Spleen (tissue), 11 donors: ENCODE measurements at regions not wholly inside any gene's neighbourhood (a gene's known extent, or its start where the extent isn't known, plus 50 kb on each side); places are given as distances from the start of the nearest gene placed in this dataset.
A peak's percentile ranks its signal among the peaks of the same experiment; 100 is the strongest.

Source experiments
- DNase-seq: peaks from one replicate; pipeline ENCODE4 v3.0.0-alpha.2; 2020
- H3K27ac ChIP-seq, 8 donors: fragments of 200-600 bp; sonication (generic) in 7 of 8; 1 replicate in 4 of 8; 2 replicates in 4 of 8; pipeline versions ENCODE4 v1.5.0 to v1.8.0; 2016 to 2021; ENCODE audit warnings: inconsistent platforms in 4 of 8, mild to moderate bottlenecking in 4 of 8, moderate library complexity in 1 of 8
- H3K27me3 ChIP-seq, 7 donors: fragments of 200-600 bp; sonication (generic) in 6 of 7; replicated peaks in 1 of 7; 1 replicate in 4 of 7; 2 replicates in 3 of 7; pipeline versions ENCODE4 v1.5.0 to v1.8.0; 2016 to 2021; ENCODE audit warnings: inconsistent platforms in 3 of 7, mild to moderate bottlenecking in 1 of 7
- H3K36me3 ChIP-seq, 6 donors: fragments of 200-600 bp; sonication (generic) in 5 of 6; 1 replicate in 4 of 6; 2 replicates in 2 of 6; pipeline versions ENCODE4 v1.5.0 to v1.8.0; 2016 to 2021; ENCODE audit warnings: inconsistent platforms in 2 of 6
- H3K4me1 ChIP-seq, 6 donors: fragments of 200-600 bp; sonication (generic) in 5 of 6; 1 replicate in 3 of 6; 2 replicates in 3 of 6; pipeline versions ENCODE4 v1.5.0 to v1.8.0; 2016 to 2021; ENCODE audit warnings: inconsistent platforms in 3 of 6
- H3K4me3 ChIP-seq, 8 donors: fragments of 200-600 bp; sonication (generic) in 7 of 8; 1 replicate in 4 of 8; 2 replicates in 4 of 8; pipeline versions ENCODE4 v1.5.0 to v1.8.0; 2016 to 2021; ENCODE audit warnings: inconsistent platforms in 4 of 8, mild to moderate bottlenecking in 4 of 8, moderate library complexity in 2 of 8
- H3K9me3 ChIP-seq, 8 donors: fragments of 200-600 bp; sonication (generic) in 7 of 8; 1 replicate in 4 of 8; 2 replicates in 4 of 8; pipeline versions ENCODE4 v1.5.0 to v1.8.0; 2016 to 2021; ENCODE audit warnings: inconsistent platforms in 4 of 8
- POLR2A ChIP-seq, 3 donors: fragments of 450-650 bp; IDR thresholded peaks; one replicate each; pipeline ENCODE4 v1.5.1; 2017; ENCODE audit warnings: antibody characterized with exemption in 3 of 3, mild to moderate bottlenecking in 1 of 3
- POLR2AphosphoS5 ChIP-seq, 3 donors: sonication (generic); formaldehyde crosslinking; IDR thresholded peaks; one replicate each; pipeline ENCODE4 v1.5.1; 2017; ENCODE audit warnings: antibody characterized with exemption in 3 of 3
- WGBS, 5 donors: extraction: QIAGEN DNeasy Blood & Tissue Kit in 3 of 5; methylation state at CpG; one replicate each; pipeline versions ENCODE4 v1.1.5 to v1.1.7; 2013 to 2018; 5-methylcytosine and 5-hydroxymethylcytosine counted together
- intact Hi-C: fragments of 100-400 bp; cut with DNase I; formaldehyde crosslinking; loops from one replicate; pipeline ENCODE4 v1.15.0; 2023; ENCODE audit warnings: low total_unique reads
- TF ChIP-seq, protein P1 (sequence below), 11 experiments: fragments of 200-600 bp in 7 of 11; fragments of 450-650 bp in 4 of 11; sonication (generic) in 4 of 11; IDR thresholded peaks in 8 of 11; conservative IDR thresholded peaks in 3 of 11; 1 replicate in 7 of 11; 2 replicates in 4 of 11; pipeline versions ENCODE4 v1.4.0 to v1.8.0; 2016 to 2021; ENCODE audit warnings: antibody characterized with exemption in 11 of 11, inconsistent platforms in 4 of 11, mild to moderate bottlenecking in 1 of 11
- donor health status: healthy with polysubstance abuse.
- donor health status: DM: no; HTN: no; CAD: no; lungs with moderate emphysema.
- donor health status: DM: no; HTN: no; CAD: no.
- donor health status: Bipolar disorder and iron deficiency.
- donor health status: healthy.
- donor health status: DM: no; HTN: no; CAD: no.
- donor health status: DM: yes; HTN: yes; CAD: no.

DNA sequence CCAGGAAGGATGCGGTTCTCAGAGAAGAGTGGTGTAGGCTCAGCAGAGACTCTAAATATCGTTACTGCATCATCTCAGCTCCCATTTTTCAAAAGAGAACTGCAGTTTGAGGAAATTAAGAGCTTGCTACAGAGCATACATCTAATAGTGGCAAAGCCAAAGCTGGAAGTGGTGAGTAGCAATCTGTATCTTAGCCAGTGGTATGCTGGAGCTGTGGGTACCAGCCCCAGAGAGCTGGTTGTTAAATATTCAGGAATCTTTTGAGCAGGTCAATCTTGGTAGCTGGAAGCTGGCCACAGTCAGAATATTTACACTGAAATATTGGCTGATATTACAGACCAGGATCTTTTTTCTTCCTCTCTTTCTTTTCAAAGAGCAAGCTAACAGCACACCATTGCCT, 88.4 kb upstream of the STEAP1B start:
- 63 to 74% (median 66%) methylated on average over 2 of the region's 2 CpGs for WGBS, 5 donors
- intact Hi-C loops = no loop called here
- peaks cover 8 to 71% (median 35%) of the 10 kb centered on the region in 6 donors for H3K4me1 ChIP-seq
- no peaks in the 10 kb centered on the region for H3K9me3 ChIP-seq
- TF ChIP-seq POLR2AphosphoS5 (IDR thresholded peaks at IDR 0.05) = no peak
- no peak for TF ChIP-seq POLR2A (IDR thresholded peaks at IDR 0.05)
- TF ChIP-seq, protein P1, sequence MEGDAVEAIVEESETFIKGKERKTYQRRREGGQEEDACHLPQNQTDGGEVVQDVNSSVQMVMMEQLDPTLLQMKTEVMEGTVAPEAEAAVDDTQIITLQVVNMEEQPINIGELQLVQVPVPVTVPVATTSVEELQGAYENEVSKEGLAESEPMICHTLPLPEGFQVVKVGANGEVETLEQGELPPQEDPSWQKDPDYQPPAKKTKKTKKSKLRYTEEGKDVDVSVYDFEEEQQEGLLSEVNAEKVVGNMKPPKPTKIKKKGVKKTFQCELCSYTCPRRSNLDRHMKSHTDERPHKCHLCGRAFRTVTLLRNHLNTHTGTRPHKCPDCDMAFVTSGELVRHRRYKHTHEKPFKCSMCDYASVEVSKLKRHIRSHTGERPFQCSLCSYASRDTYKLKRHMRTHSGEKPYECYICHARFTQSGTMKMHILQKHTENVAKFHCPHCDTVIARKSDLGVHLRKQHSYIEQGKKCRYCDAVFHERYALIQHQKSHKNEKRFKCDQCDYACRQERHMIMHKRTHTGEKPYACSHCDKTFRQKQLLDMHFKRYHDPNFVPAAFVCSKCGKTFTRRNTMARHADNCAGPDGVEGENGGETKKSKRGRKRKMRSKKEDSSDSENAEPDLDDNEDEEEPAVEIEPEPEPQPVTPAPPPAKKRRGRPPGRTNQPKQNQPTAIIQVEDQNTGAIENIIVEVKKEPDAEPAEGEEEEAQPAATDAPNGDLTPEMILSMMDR (IDR thresholded peaks at IDR 0.05 in 8 of 11, conservative IDR thresholded peaks at IDR 0.05 in 3 of 11) = no peak
- no peak for DNase-seq
- no peaks in the 10 kb centered on the region for H3K27me3 ChIP-seq
- no peaks in the 10 kb centered on the region for H3K36me3 ChIP-seq
- no peak overlapping the region for H3K4me3 ChIP-seq
- peak overlapping the region in 3 of 8 donors; percentile 53 to 77 (median 69) for H3K27ac ChIP-seq

DNA sequence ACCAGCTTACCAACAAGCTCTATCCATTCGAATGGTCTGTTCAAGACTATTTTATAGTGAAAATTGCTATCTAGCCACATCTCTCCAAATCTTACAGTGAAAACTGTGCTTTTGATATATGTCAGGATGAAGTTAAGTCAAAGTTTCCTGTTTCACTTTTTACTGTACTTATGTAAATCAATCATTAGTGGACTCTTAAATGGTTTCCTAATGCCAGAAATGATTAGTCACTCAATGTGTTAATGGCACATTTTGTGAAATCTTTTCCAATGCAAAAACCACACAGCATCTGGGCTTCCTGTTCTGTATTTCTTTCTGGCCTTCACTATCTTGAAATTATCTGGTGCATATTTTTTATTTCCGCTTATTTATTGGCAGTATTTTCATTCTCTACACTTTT, 87.3 kb upstream of the STEAP1B start:
- no peaks in the 10 kb centered on the region for H3K36me3 ChIP-seq
- DNase-seq = no peak
- H3K4me3 ChIP-seq = no peak overlapping the region
- WGBS, 5 donors = 11 to 23% (median 14%) methylated on average over 2 of the region's 2 CpGs
- TF ChIP-seq POLR2AphosphoS5 (IDR thresholded peaks at IDR 0.05) = no peak
- no peak for TF ChIP-seq POLR2A (IDR thresholded peaks at IDR 0.05)
- TF ChIP-seq, protein P1 (IDR thresholded peaks at IDR 0.05 in 8 of 11, conservative IDR thresholded peaks at IDR 0.05 in 3 of 11) = no peak
- intact Hi-C loops = no loop called here
- peaks cover 8 to 71% (median 35%) of the 10 kb centered on the region in 6 donors for H3K4me1 ChIP-seq
- no peaks in the 10 kb centered on the region for H3K9me3 ChIP-seq
- H3K27ac ChIP-seq = peak overlapping the region in 6 of 8 donors; percentile 9 to 77 (median 49)
- H3K27me3 ChIP-seq = no peaks in the 10 kb centered on the region

DNA sequence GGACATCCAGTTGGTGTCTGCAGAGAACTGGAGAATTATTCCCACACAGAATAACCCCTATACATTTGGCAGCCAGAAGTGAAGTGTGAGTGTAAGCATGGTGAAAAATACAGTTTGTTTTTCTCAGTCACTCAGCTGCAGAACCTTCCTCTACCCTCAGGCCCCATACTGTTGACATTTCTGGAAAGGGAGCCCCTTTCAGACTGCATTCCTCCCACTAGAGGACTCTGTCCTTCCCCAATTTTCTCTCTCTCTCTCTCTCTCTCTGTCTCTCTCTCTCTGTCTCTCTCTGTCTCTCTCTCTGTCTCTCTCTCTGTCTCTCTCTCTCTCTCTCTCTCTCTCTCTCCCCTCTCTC, 86.8 kb upstream of the STEAP1B start:
- no peak for DNase-seq
- intact Hi-C loops = no loop called here
- no peaks in the 10 kb centered on the region for H3K36me3 ChIP-seq
- H3K4me1 ChIP-seq = peaks cover 8 to 71% (median 35%) of the 10 kb centered on the region in 6 donors
- TF ChIP-seq POLR2A (IDR thresholded peaks at IDR 0.05) (no peak), POLR2AphosphoS5 (IDR thresholded peaks at IDR 0.05) (no peak)
- TF ChIP-seq, protein P1 (IDR thresholded peaks at IDR 0.05 in 8 of 11, conservative IDR thresholded peaks at IDR 0.05 in 3 of 11) = peak in 2 of 11 experiments; percentile 12 to 21
- no peak overlapping the region for H3K4me3 ChIP-seq
- no peaks in the 10 kb centered on the region for H3K27me3 ChIP-seq
- no peaks in the 10 kb centered on the region for H3K9me3 ChIP-seq
- peak overlapping the region in 3 of 8 donors; percentile 12 to 77 (median 69) for H3K27ac ChIP-seq

DNA sequence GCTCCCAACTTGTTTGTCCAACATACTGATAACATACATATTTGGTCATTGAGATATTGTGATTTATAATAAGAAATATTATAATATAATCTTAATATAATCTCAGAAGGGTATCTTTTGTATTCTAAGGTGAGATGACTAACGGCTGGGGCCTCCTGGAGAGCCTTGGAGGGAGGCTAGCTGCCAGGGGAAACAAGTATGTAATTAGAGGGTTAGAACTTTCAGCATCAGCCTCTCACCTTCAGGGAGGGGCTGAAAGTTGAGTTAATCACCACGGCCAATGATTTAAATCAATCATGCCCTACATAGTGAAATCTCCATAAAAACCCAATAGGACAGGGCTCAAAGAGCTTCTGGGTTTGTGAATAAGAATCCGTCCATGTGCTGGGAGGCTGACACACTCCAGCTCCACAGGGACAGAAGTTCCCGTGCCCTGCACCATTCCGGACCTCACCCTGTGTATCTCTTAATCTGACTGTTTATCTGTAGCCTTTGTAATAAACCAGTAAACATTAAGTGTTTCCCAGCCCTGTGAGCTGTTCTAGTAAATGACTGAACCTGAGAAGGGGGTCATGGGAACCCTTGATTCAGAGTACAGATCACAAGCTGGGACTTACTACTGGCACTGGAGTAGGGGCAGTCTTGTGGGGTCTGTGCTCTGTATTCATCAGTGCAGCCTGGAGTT, 86.3 kb upstream of the STEAP1B start:
- Histone ChIP-seq H3K4me3 (no peak overlapping the region), H3K27ac (peak overlapping the region in 2 of 8 donors; percentile 69 to 77), H3K27me3 (no peaks in the 10 kb centered on the region), H3K36me3 (no peaks in the 10 kb centered on the region), H3K4me1 (peaks cover 8 to 73% (median 35%) of the 10 kb centered on the region in 6 donors), H3K9me3 (no peaks in the 10 kb centered on the region)
- WGBS, 5 donors = 83 to 92% (median 87%) methylated on average over 5 of the region's 5 CpGs
- TF ChIP-seq POLR2AphosphoS5 (IDR thresholded peaks at IDR 0.05) = no peak
- no peak for DNase-seq
- intact Hi-C loops = no loop called here
